H1 (cell line): ENCODE measurements at regions not wholly inside any gene's neighbourhood (a gene's known extent, or its start where the extent isn't known, plus 50 kb on each side); places are given as distances from the start of the nearest gene placed in this dataset.

Experiments
- CTCF ChIA-PET: fragments of 300-600 bp; sonication (Branson Sonifier 250); formaldehyde crosslinking; loops from one replicate; lab custom pipeline; 2021; ENCODE audit not compliant: partially characterized antibody; lab: Charles Lee
- POLR2A ChIA-PET: fragments of 300-600 bp; sonication (Branson Sonifier 250); formaldehyde crosslinking; loops from one replicate; lab custom pipeline; 2021; ENCODE audit warnings: inconsistent platforms; ENCODE audit not compliant: partially characterized antibody; lab: Charles Lee
- DNase-seq, 2 experiments: peaks; one replicate each; pipeline versions ENCODE4 v3.0.0 to v3.0.0-alpha.2; 2010 to 2022; ENCODE audit warnings: low spot score in 2 of 2, low read depth in 1 of 2, mixed read lengths in 1 of 2
- FAIRE-seq: peaks from 2 replicates; lab custom pipeline; 2011; peaks lifted over from hg19 to GRCh38; lab: Jason Lieb, UNC
- H2AFZ ChIP-seq: 2 replicates; pipeline ENCODE4 v1.8.1; 2012; ENCODE audit warnings: low read length, inconsistent platforms
- H2AK5ac ChIP-seq: 2 replicates; pipeline ENCODE4 v1.6.1; 2013; ENCODE audit warnings: low read depth, low read length
- H2BK120ac ChIP-seq: replicated peaks from 2 replicates; pipeline ENCODE3; 2013; ENCODE audit warnings: low read depth, low read length, inconsistent platforms
- H2BK12ac ChIP-seq: 2 replicates; pipeline ENCODE4 v1.6.1; 2013; ENCODE audit warnings: low read depth, low read length
- H2BK15ac ChIP-seq: 2 replicates; pipeline ENCODE4 v1.6.1; 2013; ENCODE audit warnings: low read length
- H2BK20ac ChIP-seq: 2 replicates; pipeline ENCODE4 v1.6.1; 2013; ENCODE audit warnings: low read length
- H2BK5ac ChIP-seq: 2 replicates; pipeline ENCODE4 v1.6.1; 2013; ENCODE audit warnings: low read depth, low read length
- H3K14ac ChIP-seq: 2 replicates; pipeline ENCODE4 v1.6.1; 2013; ENCODE audit warnings: inconsistent platforms; ENCODE audit not compliant: insufficient read length
- H3K18ac ChIP-seq: 2 replicates; pipeline ENCODE4 v1.6.1; 2013; ENCODE audit warnings: low read length; ENCODE audit errors: extremely low read depth
- H3K23ac ChIP-seq: 2 replicates; pipeline ENCODE4 v1.6.1; 2013; ENCODE audit warnings: inconsistent platforms; ENCODE audit not compliant: insufficient read length
- H3K23me2 ChIP-seq: 2 replicates; pipeline ENCODE4 v1.6.1; 2013; ENCODE audit warnings: low read depth, low read length
- H3K27ac ChIP-seq: 2 replicates; pipeline ENCODE4 v1.6.1; 2011; ENCODE audit warnings: low read depth, low read length, inconsistent platforms
- H3K27me3 ChIP-seq, 4 experiments: replicated peaks in 1 of 4; 1 replicate in 1 of 4; 2 replicates in 3 of 4; pipeline versions ENCODE4 v1.6.1 to v1.8.1; 2011 to 2013; ENCODE audit warnings: low read length in 3 of 4, mild to moderate bottlenecking in 3 of 4, inconsistent platforms in 2 of 4, mixed read lengths in 2 of 4, moderate library complexity in 1 of 4; ENCODE audit not compliant: control insufficient read depth in 3 of 4, insufficient read depth in 3 of 4; ENCODE audit errors: extremely low read depth in 1 of 4
- H3K36me3 ChIP-seq, 4 experiments: 2 replicates each; pipeline versions ENCODE4 v1.6.1 to v1.8.1; 2011 to 2013; ENCODE audit warnings: mild to moderate bottlenecking in 4 of 4, low read length in 3 of 4, moderate library complexity in 2 of 4, control low read depth in 1 of 4, inconsistent platforms in 1 of 4; ENCODE audit not compliant: insufficient read depth in 4 of 4, control insufficient read depth in 2 of 4
- H3K4ac ChIP-seq: replicated peaks from 2 replicates; pipeline ENCODE3; 2013; ENCODE audit warnings: low read length, low read depth, mixed read lengths, inconsistent platforms; ENCODE audit not compliant: insufficient read length
- H3K4me1 ChIP-seq, 4 experiments: replicated peaks in 1 of 4; 1 replicate in 1 of 4; 2 replicates in 3 of 4; pipeline versions ENCODE4 v1.6.1 to v1.8.1; 2011 to 2013; ENCODE audit warnings: low read length in 3 of 4, inconsistent platforms in 2 of 4, mixed read lengths in 1 of 4; ENCODE audit not compliant: insufficient read depth in 4 of 4, control insufficient read depth in 3 of 4
- H3K4me2 ChIP-seq, 2 experiments: 2 replicates each; pipeline versions ENCODE4 v1.6.1 to v1.8.1; 2011 to 2013; ENCODE audit warnings: low read depth in 2 of 2, low read length in 2 of 2, control low read depth in 1 of 2, inconsistent platforms in 1 of 2, mild to moderate bottlenecking in 1 of 2; ENCODE audit not compliant: insufficient read depth in 1 of 2
- H3K4me3 ChIP-seq, 4 experiments: fragments of 200-600, 300-600 bp in 1 of 4; sonication (generic), shearing (Covaris generic), sonication (Bioruptor Twin) in 1 of 4; 2 replicates each; pipeline versions ENCODE4 v1.5.1 to v1.8.1; 2011 to 2016; ENCODE audit warnings: low read length in 4 of 4, low read depth in 3 of 4, control low read depth in 2 of 4, inconsistent platforms in 2 of 4, mild to moderate bottlenecking in 2 of 4, mixed read lengths in 1 of 4, moderate library complexity in 1 of 4; ENCODE audit not compliant: insufficient read depth in 2 of 4; ENCODE audit errors: extremely low read depth in 1 of 4
- H3K56ac ChIP-seq: replicated peaks from 2 replicates; pipeline ENCODE3; 2013; ENCODE audit warnings: low read depth, mild to moderate bottlenecking, mixed read lengths, low read length, inconsistent platforms; ENCODE audit not compliant: insufficient read length
- H3K79me1 ChIP-seq: 2 replicates; pipeline ENCODE4 v1.6.1; 2013; ENCODE audit warnings: low read depth, low read length, control low read depth
- H3K79me2 ChIP-seq, 2 experiments: 2 replicates each; pipeline versions ENCODE4 v1.6.1 to v1.8.1; 2012 to 2013; ENCODE audit warnings: low read length in 2 of 2, mild to moderate bottlenecking in 2 of 2, inconsistent platforms in 1 of 2; ENCODE audit not compliant: insufficient read depth in 2 of 2, control insufficient read depth in 1 of 2
- H3K9ac ChIP-seq, 4 experiments: replicated peaks in 1 of 4; 1 replicate in 1 of 4; 2 replicates in 3 of 4; pipeline versions ENCODE4 v1.6.1 to v1.8.1; 2011 to 2013; ENCODE audit warnings: low read depth in 3 of 4, low read length in 3 of 4, control low read depth in 2 of 4, mild to moderate bottlenecking in 2 of 4, moderate library complexity in 2 of 4, inconsistent platforms in 1 of 4; ENCODE audit errors: extremely low read depth in 1 of 4
- H3K9me3 ChIP-seq, 2 experiments: 2 replicates each; pipeline versions ENCODE4 v1.6.1 to v1.8.1; 2012 to 2013; ENCODE audit warnings: mild to moderate bottlenecking in 2 of 2, moderate library complexity in 2 of 2, control low read depth in 1 of 2, inconsistent platforms in 1 of 2, low read depth in 1 of 2, low read length in 1 of 2, mixed read lengths in 1 of 2; ENCODE audit not compliant: insufficient read depth in 2 of 2
- H4K20me1 ChIP-seq, 2 experiments: replicated peaks in 1 of 2; 2 replicates each; pipeline versions ENCODE3 to v1.8.1; 2011 to 2013; ENCODE audit warnings: inconsistent platforms in 2 of 2, low read length in 2 of 2, mild to moderate bottlenecking in 1 of 2; ENCODE audit not compliant: insufficient read depth in 2 of 2, control insufficient read depth in 1 of 2
- H4K5ac ChIP-seq: 2 replicates; pipeline ENCODE4 v1.6.1; 2013; ENCODE audit warnings: low read length, low read depth, mixed read lengths, inconsistent platforms; ENCODE audit not compliant: insufficient read length
- H4K8ac ChIP-seq: 2 replicates; pipeline ENCODE4 v1.8.0; 2013; ENCODE audit warnings: mild to moderate bottlenecking, moderate library complexity, low read length, inconsistent platforms; ENCODE audit not compliant: insufficient read depth; ENCODE audit errors: extremely low read depth
- H4K91ac ChIP-seq: replicated peaks from 2 replicates; pipeline ENCODE3; 2013; ENCODE audit warnings: low read length, mixed read lengths, inconsistent platforms; ENCODE audit not compliant: insufficient read length
- ASH2L ChIP-seq: fragments of 200-600, 300-600 bp; sonication (generic); IDR thresholded peaks from one replicate; pipeline ENCODE4 v1.7.1; 2017; ENCODE audit warnings: low read length
- BCL11A ChIP-seq, 2 experiments: IDR thresholded peaks; one replicate each; pipeline ENCODE4 v1.6.1; 2011; ENCODE audit warnings: low read depth in 2 of 2, low read length in 2 of 2, mild to moderate bottlenecking in 2 of 2
- CEBPB ChIP-seq: IDR thresholded peaks from 2 replicates; pipeline ENCODE4 v1.6.1; 2012; ENCODE audit warnings: low read depth, low read length
- CTBP2 ChIP-seq: IDR thresholded peaks from 2 replicates; pipeline ENCODE4 v1.7.0; 2011; ENCODE audit warnings: borderline replicate concordance, mild to moderate bottlenecking, moderate library complexity, mixed read lengths, low read length; ENCODE audit not compliant: insufficient read depth, insufficient read length
- EGR1 ChIP-seq: IDR thresholded peaks from 2 replicates; pipeline ENCODE4 v1.6.1; 2011; ENCODE audit warnings: low read depth, low read length, borderline replicate concordance
- JUN ChIP-seq: IDR thresholded peaks from 2 replicates; pipeline ENCODE4 v1.6.1; 2011; ENCODE audit warnings: low read depth, mild to moderate bottlenecking, improper control_type of control experiment, low read length
- JUND ChIP-seq: IDR thresholded peaks from 2 replicates; pipeline ENCODE4 v1.6.1; 2011; ENCODE audit warnings: mild to moderate bottlenecking, improper control_type of control experiment, low read length
- KDM1A ChIP-seq: fragments of 200-600, 300-600 bp; sonication (generic); IDR thresholded peaks from 2 replicates; pipeline ENCODE4 v1.7.1; 2016; ENCODE audit warnings: mild to moderate bottlenecking, low read length, borderline replicate concordance
- POLR2AphosphoS5 ChIP-seq: IDR thresholded peaks from 2 replicates; pipeline ENCODE4 v1.6.1; 2011; ENCODE audit warnings: low read depth, low read length
- RAD21 ChIP-seq, 2 experiments: IDR thresholded peaks in 1 of 2; conservative IDR thresholded peaks in 1 of 2; 2 replicates each; pipeline ENCODE4 v1.6.1; 2011; ENCODE audit warnings: low read depth in 2 of 2, low read length in 2 of 2, improper control_type of control experiment in 1 of 2, inconsistent platforms in 1 of 2, mild to moderate bottlenecking in 1 of 2, moderate library complexity in 1 of 2
- RFX5 ChIP-seq: IDR thresholded peaks from 2 replicates; pipeline ENCODE4 v1.6.1; 2011; ENCODE audit warnings: low read depth, low read length, improper control_type of control experiment, borderline replicate concordance
- SAP30 ChIP-seq: fragments of 300-600 bp; sonication (generic); IDR thresholded peaks from 2 replicates; pipeline ENCODE4 v1.7.1; 2012; ENCODE audit warnings: low read length, moderate library complexity, mild to moderate bottlenecking, inconsistent platforms; ENCODE audit not compliant: insufficient read depth, insufficient replicate concordance
- SP1 ChIP-seq: IDR thresholded peaks from 2 replicates; pipeline ENCODE4 v1.6.1; 2011; ENCODE audit warnings: low read depth, low read length
- SP4 ChIP-seq: IDR thresholded peaks from 2 replicates; pipeline ENCODE4 v1.6.1; 2012; ENCODE audit warnings: low read length, inconsistent platforms
- SRF ChIP-seq: IDR thresholded peaks from 2 replicates; pipeline ENCODE4 v1.6.1; 2011; ENCODE audit warnings: mild to moderate bottlenecking, low read depth, low read length, moderate library complexity
- SUZ12 ChIP-seq: fragments of 200-600 bp; sonication (generic); IDR thresholded peaks from 2 replicates; pipeline ENCODE4 v1.6.1; 2012; ENCODE audit warnings: mild to moderate bottlenecking, inconsistent platforms, low read length, moderate library complexity, mixed read lengths
- WGBS, 2 experiments: shearing (Covaris generic) in 1 of 2; methylation state at CpG; one replicate each; pipeline versions ENCODE4 v1.1.6 to v1.1.7; 2013 to 2015; ENCODE audit warnings: low lambda C conversion rate in 2 of 2, mixed read lengths in 2 of 2, inconsistent platforms in 1 of 2, low coverage in 1 of 2, missing lambda C conversion rate in 1 of 2; ENCODE audit not compliant: insufficient replicate concordance in 2 of 2, insufficient coverage in 1 of 2, insufficient read length in 1 of 2; ENCODE audit errors: extremely low coverage in 1 of 2, missing lambda C conversion rate in 1 of 2; 5-methylcytosine and 5-hydroxymethylcytosine counted together

DNA sequence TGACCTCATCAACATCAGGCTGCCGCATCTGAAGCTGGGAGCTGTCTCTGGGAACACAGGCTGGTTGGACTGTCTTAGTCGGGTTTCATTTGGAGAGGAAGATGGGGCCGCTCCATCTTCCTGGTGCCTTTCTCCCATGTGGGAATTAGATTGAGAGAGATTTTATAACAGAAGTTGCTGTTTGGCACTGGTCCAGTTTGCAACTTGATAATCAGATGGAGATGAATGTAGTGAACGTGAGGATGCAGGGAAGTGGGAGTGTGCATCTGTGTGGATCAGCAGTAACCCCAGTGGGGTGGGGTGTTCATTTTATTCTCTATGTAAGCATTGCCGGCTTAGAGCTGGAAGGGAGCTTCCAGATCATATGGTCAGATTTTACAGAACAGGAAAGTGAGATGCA lies 250.9 kb downstream of the DCDC2C start:
- H2AFZ ChIP-seq: no peak overlapping the region
- ChIA-PET CTCF (interaction anchor here (0.9 to 2.6 kb wide), 4 partner anchors 10 to 262 kb away, joined by 3 to 12 read pairs (median 3); no protein-coding TSS in a partner anchor), POLR2A (no interaction called here)
- H2BK5ac ChIP-seq: no peak overlapping the region
- H2BK120ac ChIP-seq: no peak overlapping the region
- H2AK5ac ChIP-seq: no peak overlapping the region
- no peak overlapping the region for H3K23ac ChIP-seq
- H3K4me1 ChIP-seq: no peaks in the 10 kb centered on the region; a peak in 2 of 7 replicates
- H4K20me1 ChIP-seq: no peaks in the 10 kb centered on the region
- H4K5ac ChIP-seq: no peak overlapping the region
- no peak overlapping the region for H4K8ac ChIP-seq
- H3K56ac ChIP-seq: no peak overlapping the region
- no peaks in the 10 kb centered on the region for H3K79me1 ChIP-seq
- H2BK20ac ChIP-seq: no peak overlapping the region
- no peak overlapping the region for H3K9ac ChIP-seq
- H3K18ac ChIP-seq: no peak overlapping the region
- peaks cover 8 to 12% of the 10 kb centered on the region in 2 experiments; a peak in 3 of 4 replicates for H3K9me3 ChIP-seq
- H2BK12ac ChIP-seq: no peak overlapping the region
- H3K27me3 ChIP-seq: no peaks in the 10 kb centered on the region
- DNase-seq (no peak), FAIRE-seq (no peak)
- H4K91ac ChIP-seq: no peak overlapping the region
- no peak overlapping the region for H3K4me3 ChIP-seq
- no peak overlapping the region for H3K14ac ChIP-seq
- H3K4me2 ChIP-seq: no peak overlapping the region
- 89% methylated on average over 5 of the region's 5 CpGs; no CpG with 5 or more reads in 1 of the 2 experiments for WGBS, 2 experiments
- H3K79me2 ChIP-seq: no peaks in the 10 kb centered on the region
- H3K23me2 ChIP-seq: no peaks in the 10 kb centered on the region
- H3K36me3 ChIP-seq: no peaks in the 10 kb centered on the region
- H3K27ac ChIP-seq: no peak overlapping the region
- H3K4ac ChIP-seq: no peak overlapping the region
- no peak overlapping the region for H2BK15ac ChIP-seq
- no peak for TF ChIP-seq RFX5
- no peak for TF ChIP-seq ASH2L
- TF ChIP-seq CTBP2: no peak
- no peak for TF ChIP-seq RAD21 (IDR thresholded peaks at IDR 0.05 in 1 of 2, conservative IDR thresholded peaks at IDR 0.05 in 1 of 2; ENCODE audit: low read depth in 2 of 2, low read length in 2 of 2)
- no peak for TF ChIP-seq JUND
- TF ChIP-seq SAP30: no peak
- no peak for TF ChIP-seq BCL11A (IDR thresholded peaks at IDR 0.05; ENCODE audit: low read depth in 2 of 2, low read length in 2 of 2)
- no peak for TF ChIP-seq SP1
- no peak for TF ChIP-seq SP4
- TF ChIP-seq SRF: no peak
- TF ChIP-seq KDM1A: no peak
- no peak for TF ChIP-seq CEBPB
- no peak for TF ChIP-seq EGR1
- TF ChIP-seq POLR2AphosphoS5: no peak
- TF ChIP-seq JUN: no peak
- no peak for TF ChIP-seq SUZ12
